ENCODE measurements at regions not wholly inside any gene's neighbourhood (a gene's known extent, or its start where the extent isn't known, plus 50 kb on each side); places are given as distances from the start of the nearest gene placed in this dataset.

GRCh38 chr16:58814348-58814801, 80.3 kb upstream of the GOT2 start:
- no peak for TF ChIP-seq EZH2 (IDR thresholded peaks at IDR 0.05; ENCODE audit: insufficient read depth, poor library complexity, severe bottlenecking)
- no peak for TF ChIP-seq EZH2phosphoT487 (IDR thresholded peaks at IDR 0.05; ENCODE audit: insufficient read depth, low read depth)
